ENCODE measurements at regions not wholly inside any gene's neighbourhood (a gene's known extent, or its start where the extent isn't known, plus 50 kb on each side); places are given as distances from the start of the nearest gene placed in this dataset.
A peak's percentile ranks its signal among the peaks of the same experiment; 100 is the strongest.
"Not testable (repeated sequence)": the region's sequence is repeated elsewhere in the genome, so short reads cannot be mapped to it uniquely, and the experiment has no call there.

- FAIRE-seq (no peak), DNase-seq (ENCODE audit: extremely low spot score, insufficient read length, low read depth) (no peak)
Observed at GRCh38 chr4:112708772-112709171, 71.8 kb downstream of the LARP7 start.

DNA sequence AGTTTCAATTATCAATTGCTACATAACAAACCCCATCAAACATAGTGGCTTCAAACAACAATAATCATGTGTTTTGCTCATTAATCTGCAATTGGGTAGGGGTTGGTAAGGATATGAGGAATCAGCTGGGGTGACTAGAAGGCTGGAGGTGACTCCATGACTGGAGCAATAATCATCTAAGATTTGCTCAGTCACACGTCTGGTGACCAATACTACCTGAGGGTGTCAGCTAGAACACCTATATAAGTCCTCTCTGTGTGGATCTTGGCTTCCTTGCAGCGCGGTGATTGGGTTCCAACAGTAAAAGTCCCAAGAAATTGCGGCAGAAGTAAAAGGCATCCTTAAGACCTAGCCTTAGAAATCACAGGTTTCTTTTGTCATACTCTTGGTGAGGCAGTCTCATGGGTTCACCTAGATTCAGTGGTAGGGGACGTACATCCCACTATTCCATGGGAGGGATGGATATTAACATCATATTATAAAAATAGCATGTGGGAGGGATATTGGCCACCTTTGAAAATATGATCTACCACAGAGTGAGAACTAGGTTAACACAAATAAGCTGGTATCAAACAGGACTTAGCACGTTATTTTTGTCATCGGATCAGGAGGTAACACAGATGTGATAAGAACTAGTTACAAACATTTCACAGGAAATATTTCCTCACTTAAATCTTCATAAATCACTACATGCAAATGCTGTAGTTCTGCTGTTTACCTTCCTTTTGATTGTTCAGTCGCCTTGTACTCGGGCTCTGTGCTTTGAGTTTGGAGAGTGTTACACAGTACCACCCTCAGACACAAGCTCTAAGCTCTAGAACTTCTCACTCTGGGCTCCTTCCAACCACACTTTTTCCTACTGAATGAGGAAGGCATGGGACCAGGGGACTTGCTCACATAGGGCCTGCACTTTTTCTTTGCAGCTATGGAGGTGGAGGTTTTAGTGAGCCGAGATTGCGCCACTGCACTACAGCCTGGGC, 78.3 kb downstream of the LARP7 start:
- FAIRE-seq, result no peak

GRCh38 chr4:112717856-112718255, 80.9 kb downstream of the LARP7 start:
- FAIRE-seq (no peak), DNase-seq (ENCODE audit: extremely low spot score, insufficient read length, low read depth) (no peak)

More for the DNA sequence above, 78.3 kb downstream of the LARP7 start:
- no peak for DNase-seq (ENCODE audit: extremely low spot score, insufficient read length, low read depth)

DNA sequence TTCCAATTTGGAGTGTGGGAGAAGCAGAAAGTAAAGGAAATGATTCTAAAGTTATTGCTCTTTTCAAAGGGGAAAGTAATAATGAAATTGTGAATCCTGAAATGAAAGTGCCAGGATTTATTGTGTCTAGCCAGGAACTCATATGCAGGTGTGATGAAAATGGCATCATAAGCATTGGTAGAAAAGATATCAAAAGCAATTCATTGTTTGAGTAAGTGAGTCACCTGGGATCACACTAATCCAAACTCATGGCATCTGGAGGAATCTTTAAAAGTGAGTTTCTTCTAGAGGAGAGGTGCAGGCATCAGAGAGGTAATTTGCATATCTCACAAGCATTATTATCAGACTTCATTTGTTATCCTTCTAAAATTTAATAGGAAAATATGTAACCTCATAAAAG, 84.7 kb downstream of the LARP7 start:
- FAIRE-seq (no peak), DNase-seq (ENCODE audit: extremely low spot score, insufficient read length, low read depth) (no peak)

- FAIRE-seq, result no peak
- DNase-seq (ENCODE audit: extremely low spot score, insufficient read length, low read depth), result no peak
Observed at GRCh38 chr4:112726041-112726440, 89.1 kb downstream of the LARP7 start.

DNA sequence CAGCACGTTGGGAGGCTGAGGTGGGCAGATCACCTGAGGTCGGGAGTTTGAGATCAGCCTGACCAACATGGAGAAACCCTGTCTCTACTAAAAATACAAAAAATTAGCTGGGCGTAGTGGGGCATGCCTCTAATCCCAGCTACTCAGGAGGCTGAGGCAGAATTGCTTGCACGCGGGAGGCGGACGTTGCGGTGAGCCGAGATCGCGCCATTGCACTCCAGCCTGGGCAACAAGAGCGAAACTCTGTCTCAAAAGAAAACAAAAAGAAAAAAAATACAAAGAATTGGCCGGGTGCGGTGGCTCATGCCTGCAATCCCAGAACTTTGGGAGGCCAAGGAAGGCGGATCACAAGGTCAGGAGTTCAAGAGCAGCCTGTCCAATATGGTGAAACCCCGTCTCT, 90.8 kb downstream of the LARP7 start:
- FAIRE-seq; DNase-seq (ENCODE audit: extremely low spot score, insufficient read length, low read depth): not testable (repeated sequence)

DNA sequence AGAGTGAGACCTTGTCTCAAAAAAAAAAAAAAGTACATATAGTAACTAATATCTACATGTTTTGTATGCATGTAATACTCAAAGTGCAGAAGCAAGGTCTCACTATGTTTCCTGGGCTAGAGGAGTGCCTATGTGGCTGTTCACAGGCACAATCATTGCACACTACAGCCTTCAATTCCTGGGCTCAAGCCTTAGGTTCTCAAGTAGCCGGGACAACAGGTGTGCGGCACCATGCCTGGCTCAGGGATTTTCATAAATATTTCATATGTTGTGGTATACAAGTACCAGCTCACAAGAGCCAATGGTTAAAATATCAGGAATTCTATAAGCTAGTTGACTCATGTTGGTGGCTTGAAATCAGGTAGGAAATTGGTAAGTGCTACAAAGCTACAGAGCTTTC, 94.8 kb downstream of the LARP7 start:
- FAIRE-seq (peak; percentile 29), DNase-seq (ENCODE audit: extremely low spot score, insufficient read length, low read depth) (no peak)

DNA sequence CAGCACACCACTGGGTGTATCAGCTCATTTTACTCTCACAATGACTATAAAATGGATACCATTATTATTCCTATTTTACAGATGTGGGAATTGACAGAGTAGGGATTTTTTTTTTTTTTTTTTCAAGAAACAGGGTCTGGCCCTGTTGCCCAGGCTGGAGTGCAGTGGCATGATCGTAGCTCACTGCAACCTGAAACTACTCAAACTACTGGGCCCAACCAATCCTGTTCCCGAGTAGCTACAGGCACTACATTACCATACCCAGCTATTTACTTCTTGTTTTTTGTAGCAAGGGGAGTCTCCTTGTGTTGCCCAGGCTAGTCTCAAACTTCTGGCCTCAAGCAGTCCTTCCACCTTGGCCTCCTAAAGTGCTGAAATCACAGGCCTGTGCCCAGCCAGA, 95.2 kb downstream of the LARP7 start:
- no peak for FAIRE-seq
- no peak for DNase-seq (ENCODE audit: extremely low spot score, insufficient read length, low read depth)

DNA sequence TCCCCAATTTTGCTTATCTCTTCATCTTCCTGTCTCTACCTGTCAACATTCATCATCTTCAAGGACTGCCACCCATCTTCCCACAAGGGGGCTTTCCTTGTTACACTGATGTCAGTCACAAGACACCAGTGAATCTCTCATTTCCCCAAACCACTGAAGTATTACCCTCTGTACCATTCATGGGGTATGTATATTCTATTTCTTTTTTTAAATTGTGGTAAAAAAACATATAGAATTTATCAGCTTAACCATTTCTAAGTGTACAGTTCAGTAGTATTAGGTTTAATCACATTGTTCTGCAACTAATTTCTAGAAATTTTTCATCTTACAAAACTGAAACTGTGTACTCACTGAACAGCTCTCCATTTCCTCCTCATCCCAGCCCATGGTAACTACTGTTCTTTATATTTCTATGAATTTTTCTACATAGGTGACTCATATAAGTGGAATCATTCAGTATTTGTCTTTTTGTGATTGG, 98.6 kb downstream of the LARP7 start:
- peak; percentile 4 for DNase-seq (ENCODE audit: extremely low spot score, insufficient read length, low read depth)

GRCh38 chr4:112736718-112737135, 99.8 kb downstream of the LARP7 start:
- DNase-seq (ENCODE audit: extremely low spot score, insufficient read length, low read depth) (no peak), FAIRE-seq (peak; percentile 68)

More for the DNA sequence above, 98.6 kb downstream of the LARP7 start:
- FAIRE-seq, result peak; percentile 70

DNA sequence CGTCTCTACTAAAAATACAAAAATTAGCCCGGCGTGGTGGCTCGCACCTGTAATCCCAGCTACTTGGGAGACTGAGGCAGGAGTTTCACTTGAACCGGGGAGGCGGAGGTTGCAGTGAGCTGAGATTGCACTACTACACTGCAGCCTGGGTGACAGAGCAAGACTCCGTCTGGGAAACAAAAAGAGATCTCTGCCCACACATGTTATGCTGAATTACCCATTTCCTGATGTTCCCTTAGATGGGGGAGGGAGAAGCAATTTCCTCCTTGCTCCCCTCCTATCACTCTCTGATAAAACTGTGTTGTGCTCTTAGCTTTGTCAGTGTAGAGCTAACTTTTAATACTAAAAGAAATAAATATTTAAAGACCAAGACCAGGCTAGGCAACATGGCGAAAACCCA, 102.5 kb downstream of the LARP7 start:
- DNase-seq (ENCODE audit: extremely low spot score, insufficient read length, low read depth), result no peak
- no peak for FAIRE-seq

DNA sequence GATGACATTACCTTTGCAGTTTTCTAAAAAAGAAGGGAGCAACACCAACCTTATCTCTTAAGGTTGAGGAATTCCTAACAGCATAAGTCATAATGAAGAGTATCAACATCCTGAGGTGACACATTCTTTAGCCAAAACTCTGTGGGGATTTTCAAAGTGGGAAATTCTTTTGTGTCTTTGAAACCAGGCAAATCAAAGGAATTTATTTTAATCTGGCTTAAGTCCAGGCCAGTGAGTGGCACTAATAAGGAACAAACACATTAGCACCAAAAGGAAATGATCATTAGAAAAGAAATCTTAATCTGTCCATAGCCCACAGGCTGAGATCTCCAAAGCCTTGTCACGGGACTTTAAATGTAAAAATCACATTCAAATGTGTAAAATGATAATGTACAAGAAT, 110.1 kb downstream of the LARP7 start:
- no peak for FAIRE-seq
- no peak for DNase-seq (ENCODE audit: extremely low spot score, insufficient read length, low read depth)

DNA sequence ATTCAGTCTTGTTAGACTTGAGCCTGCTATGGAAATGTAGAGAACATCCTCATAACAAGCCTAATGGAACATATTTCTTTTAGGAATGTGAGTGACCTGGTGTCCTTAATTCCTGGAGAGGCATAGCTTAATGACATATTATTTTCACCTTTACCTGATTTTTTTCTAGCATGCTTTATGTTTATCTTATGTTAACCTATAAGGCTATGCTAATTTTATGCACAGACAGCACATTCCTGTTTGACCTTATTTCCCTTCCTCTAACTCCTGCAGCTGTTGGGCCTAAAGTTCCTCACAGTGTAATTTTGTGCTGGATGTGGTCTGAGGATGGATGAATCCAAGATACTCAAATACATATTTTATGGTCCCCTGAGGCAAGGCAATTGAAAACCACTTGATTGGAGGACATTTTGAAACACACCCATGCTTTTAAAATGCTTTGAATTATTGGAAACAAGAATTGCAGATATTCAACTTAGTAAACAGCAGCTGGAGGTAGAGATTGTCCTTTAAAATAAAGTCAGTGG, 111.5 kb downstream of the LARP7 start:
- DNase-seq (ENCODE audit: extremely low spot score, insufficient read length, low read depth) (no peak), FAIRE-seq (no peak)

- not testable (repeated sequence) for DNase-seq (ENCODE audit: extremely low spot score, insufficient read length, low read depth); FAIRE-seq
Observed at GRCh38 chr4:112750749-112751148, 113.8 kb downstream of the LARP7 start.

DNA sequence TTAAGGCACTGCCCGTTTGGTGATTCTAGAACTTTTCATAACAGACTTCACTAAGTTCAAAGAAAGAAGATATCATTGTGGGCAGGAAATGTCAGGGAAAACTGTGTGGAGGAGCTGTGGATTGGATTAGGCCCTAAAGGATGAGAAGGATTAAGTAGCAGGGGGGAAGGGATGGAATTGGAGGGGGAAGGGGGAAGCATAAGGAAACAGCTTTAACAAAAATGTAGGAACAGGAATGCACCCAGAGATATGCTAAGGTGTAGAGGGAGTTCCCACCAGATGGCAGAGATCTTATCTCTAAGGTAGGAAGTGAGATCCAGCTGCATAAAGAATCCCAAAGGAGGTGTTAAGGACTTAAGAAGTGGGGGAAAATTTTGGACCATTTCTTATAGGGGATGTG, 114.5 kb downstream of the LARP7 start:
- no peak for DNase-seq (ENCODE audit: extremely low spot score, insufficient read length, low read depth)
- FAIRE-seq, result no peak

DNA sequence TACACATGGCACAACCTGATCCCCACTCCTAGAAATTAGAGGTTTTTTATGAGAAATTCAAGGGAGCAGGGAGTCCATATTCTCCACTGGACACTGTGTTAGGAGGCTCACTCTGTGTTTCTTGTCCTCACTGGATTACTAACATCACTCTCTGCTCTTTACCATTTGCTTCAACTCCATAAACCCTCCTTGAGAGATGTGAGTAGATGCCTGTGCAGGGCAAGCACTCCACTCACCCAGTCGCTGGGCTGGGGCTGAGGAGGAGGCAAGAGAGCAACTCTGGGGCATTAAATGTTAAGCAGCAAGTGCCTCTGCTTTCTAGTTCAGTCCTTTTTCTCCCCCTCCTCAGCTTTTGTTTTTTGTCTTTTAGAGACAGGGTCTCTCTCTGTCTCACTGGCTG, 115.1 kb downstream of the LARP7 start:
- DNase-seq (ENCODE audit: extremely low spot score, insufficient read length, low read depth) (no peak), FAIRE-seq (no peak)

- DNase-seq (ENCODE audit: extremely low spot score, insufficient read length, low read depth) (no peak), FAIRE-seq (no peak)
Observed at GRCh38 chr4:112752510-112752909, 115.6 kb downstream of the LARP7 start.

DNA sequence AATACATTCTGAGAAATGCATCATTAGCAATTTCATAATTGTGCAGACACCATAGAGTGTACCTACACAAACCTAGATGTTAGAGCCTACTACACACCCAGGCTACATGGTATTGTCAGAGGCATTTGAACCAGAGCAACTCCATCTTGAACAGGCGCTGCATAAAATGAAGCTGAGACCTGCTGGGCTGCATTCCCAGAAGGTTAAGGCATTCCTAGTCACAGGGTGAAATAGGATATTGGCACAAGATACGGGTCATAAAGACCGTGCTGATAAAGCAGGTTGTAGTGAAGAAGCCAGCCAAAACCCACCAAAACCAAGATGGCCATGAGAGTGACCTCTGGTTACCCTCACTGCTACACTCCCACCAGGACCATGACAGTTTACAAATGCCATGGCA, 116.4 kb downstream of the LARP7 start:
- no peak for DNase-seq (ENCODE audit: extremely low spot score, insufficient read length, low read depth)

GRCh38 chr4:112759313-112759712, 122.4 kb downstream of the LARP7 start:
- FAIRE-seq, result no peak

More for the DNA sequence above, 116.4 kb downstream of the LARP7 start:
- no peak for FAIRE-seq

DNA sequence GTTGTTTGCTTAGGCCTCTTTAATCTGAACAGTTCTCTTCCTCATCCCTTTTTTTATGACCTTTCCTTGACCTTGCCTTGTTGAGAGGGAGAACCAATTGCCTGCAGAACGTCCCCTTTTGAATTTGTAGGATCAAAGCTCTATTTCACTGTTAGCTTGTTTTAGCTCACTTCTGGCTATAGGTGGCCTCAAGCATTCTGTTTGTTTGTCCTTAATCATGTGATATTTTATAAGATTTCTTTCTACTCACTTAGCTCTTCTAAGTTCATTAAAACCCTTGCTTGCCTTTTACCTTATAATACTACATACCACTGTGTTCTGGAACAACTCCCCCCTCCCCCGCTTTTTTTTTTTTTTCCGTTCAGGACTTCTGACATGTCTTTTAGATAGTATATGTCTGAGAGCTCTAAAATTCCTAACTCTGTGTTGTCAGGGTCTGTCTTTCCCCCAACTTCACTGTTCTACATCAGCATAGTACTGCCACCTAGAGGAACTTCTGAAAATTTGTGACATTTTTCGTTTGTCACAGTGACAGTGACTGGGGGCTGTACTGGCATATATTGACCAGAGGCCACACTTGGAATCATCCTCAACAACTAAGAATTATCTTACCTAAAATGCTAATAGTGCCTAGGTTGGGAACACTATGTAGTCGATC, 128.5 kb downstream of the LARP7 start:
- DNase-seq (ENCODE audit: extremely low spot score, insufficient read length, low read depth) (no peak), FAIRE-seq (peak; percentile 67)

More at GRCh38 chr4:112759313-112759712, 122.4 kb downstream of the LARP7 start:
- no peak for DNase-seq (ENCODE audit: extremely low spot score, insufficient read length, low read depth)

- no peak for FAIRE-seq
- DNase-seq (ENCODE audit: extremely low spot score, insufficient read length, low read depth), result no peak
Observed at GRCh38 chr4:112766422-112766821, 129.5 kb downstream of the LARP7 start.

Measured in GM18507 (cell line).